ENCODE measurements at regions not wholly inside any gene's neighbourhood (a gene's known extent, or its start where the extent isn't known, plus 50 kb on each side); places are given as distances from the start of the nearest gene placed in this dataset.

DNA sequence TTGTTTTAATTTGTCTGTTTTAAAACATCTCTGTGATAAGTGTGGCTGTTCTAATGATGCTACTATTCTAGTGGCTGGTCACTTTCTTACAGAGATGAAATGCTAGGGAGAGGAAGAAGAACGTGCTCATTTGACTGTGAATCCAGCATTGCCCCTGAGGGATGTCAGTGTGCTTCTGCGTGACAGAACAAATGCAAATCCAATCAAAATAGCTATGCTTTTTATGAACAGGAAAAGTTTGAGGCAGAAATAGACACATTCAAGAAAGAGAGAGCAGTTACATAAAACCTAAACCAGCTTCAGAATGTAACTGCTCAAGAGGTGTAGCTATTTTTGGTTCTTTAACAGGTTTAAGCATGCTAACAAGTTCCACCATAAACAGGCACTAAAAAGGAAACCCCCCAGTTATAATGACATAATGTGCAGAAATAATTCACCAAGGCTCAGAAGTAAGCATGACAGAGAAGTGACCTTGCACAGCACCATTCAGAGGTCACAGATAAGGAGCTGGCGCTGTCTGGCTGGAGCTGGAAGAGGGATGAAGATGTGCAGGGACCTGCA, 385.3 kb downstream of the EPM2A start:
- ATAC-seq = no peak
- Mint-ChIP-seq H3K4me3 (no peak overlapping the region), H3K27me3 (peaks cover 48% of the 10 kb centered on the region), H3K4me1 (peaks cover 2% of the 10 kb centered on the region), H3K36me3 (ENCODE audit: low read depth) (no peaks in the 10 kb centered on the region), H3K27ac (no peak overlapping the region)
- H3K9me3 ChIP-seq (ENCODE audit: control insufficient read depth, low read length, poor library complexity, severe bottlenecking) = no peaks in the 10 kb centered on the region
- DNase-seq = no peak

DNA sequence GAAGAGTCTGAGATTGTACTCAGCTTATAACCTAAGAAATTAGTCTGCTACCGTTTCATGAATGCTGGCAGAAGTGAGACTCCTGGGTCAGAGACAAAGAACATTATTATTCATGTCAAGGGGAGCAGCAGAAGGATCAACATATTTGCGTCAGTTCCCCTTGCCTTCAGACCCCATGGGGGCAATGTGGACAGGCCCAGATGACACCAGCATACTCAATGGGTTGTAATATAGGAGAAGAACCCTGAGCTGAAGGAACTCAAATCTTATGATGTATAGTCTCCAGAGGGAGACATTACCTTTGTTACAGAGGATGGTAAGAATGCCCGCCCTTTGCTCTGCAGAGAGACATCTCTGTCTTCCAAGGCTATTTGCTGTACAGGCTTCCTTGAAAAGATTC, 384.4 kb downstream of the EPM2A start:
- Mint-ChIP-seq H3K4me3 (no peak overlapping the region), H3K27me3 (peaks cover 42% of the 10 kb centered on the region), H3K27ac (no peak overlapping the region), H3K36me3 (ENCODE audit: low read depth) (no peaks in the 10 kb centered on the region), H3K4me1 (peaks cover 2% of the 10 kb centered on the region)
- H3K9me3 ChIP-seq (ENCODE audit: control insufficient read depth, low read length, poor library complexity, severe bottlenecking) = no peaks in the 10 kb centered on the region
- DNase-seq (no peak), ATAC-seq (no peak)

DNA sequence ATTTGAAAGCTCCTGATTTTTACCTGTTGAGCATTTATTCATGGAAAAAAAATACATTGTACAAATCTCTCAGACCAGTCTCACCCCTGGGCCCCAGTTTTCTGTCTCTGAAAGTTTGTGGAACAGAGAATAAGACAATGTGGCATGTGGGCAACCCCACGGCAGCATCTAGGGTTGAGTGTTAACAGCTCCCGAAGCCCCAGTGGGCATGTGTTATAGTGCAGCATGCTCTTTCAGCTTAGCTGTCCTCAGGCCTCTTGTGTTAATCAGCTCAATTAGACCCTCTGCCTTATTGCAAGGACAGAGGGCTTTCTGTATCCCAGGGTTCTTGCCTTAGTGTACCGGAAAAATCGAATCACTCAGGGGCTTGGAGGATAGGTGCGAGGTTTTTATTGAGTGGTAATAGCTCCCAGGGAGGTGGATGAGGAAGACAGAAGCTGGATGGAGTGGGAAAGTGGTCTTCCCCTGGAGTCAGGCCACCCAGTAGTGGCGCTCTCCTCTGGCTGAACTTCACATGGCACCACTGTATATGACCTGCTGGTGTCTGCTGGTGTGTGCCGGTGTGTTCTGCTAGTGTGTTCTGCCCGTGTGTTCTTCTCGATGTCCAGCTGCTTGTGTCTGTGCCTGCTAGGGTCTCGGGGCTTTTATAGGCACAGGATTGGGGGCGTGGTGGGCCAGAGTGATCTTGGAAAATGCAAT, 382.8 kb downstream of the EPM2A start:
- no peaks in the 10 kb centered on the region for H3K36me3 Mint-ChIP-seq (ENCODE audit: low read depth)
- peaks cover 2% of the 10 kb centered on the region for H3K4me1 Mint-ChIP-seq
- H3K9me3 ChIP-seq (ENCODE audit: control insufficient read depth, low read length, poor library complexity, severe bottlenecking) = no peaks in the 10 kb centered on the region
- H3K27ac Mint-ChIP-seq = no peak overlapping the region
- ATAC-seq (no peak), DNase-seq (no peak)
- no peak overlapping the region for H3K4me3 Mint-ChIP-seq
- H3K27me3 Mint-ChIP-seq = peaks cover 43% of the 10 kb centered on the region

DNA sequence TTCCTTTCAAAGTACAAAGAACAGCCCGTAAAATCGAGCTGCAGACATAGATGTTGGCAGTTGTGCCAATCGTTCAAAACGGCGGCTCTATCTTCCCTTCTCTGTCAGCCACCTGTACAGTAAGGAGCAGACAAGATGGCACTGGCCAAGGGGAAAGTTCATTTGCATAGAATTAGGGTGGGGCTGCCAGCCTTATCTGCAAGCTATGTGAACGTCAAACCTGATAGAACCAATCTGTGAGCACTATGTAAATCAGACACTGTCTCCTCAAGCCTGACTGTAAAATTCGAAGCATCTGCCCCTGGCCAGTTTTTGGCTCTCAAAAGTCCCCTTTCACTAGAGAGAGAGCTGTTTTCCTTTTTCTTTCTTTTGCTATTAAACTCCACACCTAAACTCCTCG, 374.5 kb downstream of the EPM2A start:
- Mint-ChIP-seq H3K36me3 (ENCODE audit: low read depth) (peaks cover 2% of the 10 kb centered on the region), H3K4me1 (no peaks in the 10 kb centered on the region), H3K4me3 (no peak overlapping the region), H3K27me3 (peaks cover 28% of the 10 kb centered on the region), H3K27ac (no peak overlapping the region)
- ATAC-seq = no peak
- no peaks in the 10 kb centered on the region for H3K9me3 ChIP-seq (ENCODE audit: control insufficient read depth, low read length, poor library complexity, severe bottlenecking)
- no peak for DNase-seq

DNA sequence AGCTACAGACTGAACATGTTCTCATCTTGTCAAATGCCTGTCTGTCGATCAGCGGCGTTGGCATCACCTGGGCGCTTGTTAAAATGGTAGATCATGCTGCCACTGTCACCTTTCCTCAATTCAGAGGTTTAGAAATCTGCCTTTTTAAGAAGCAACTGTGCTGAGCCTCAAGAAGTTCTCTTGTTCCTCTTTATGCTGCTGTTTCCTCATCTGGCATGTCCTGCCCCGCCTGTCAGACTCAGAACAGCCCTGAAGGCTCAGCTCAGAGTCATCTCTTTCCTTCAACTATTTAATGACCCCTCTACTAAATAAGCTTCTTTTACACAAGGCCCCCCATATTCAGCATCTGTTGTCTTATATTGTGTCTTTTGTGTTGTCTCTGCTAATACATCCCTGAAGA, 368.2 kb downstream of the EPM2A start:
- ATAC-seq = no peak
- H3K9me3 ChIP-seq (ENCODE audit: control insufficient read depth, low read length, poor library complexity, severe bottlenecking) = no peaks in the 10 kb centered on the region
- H3K4me3 Mint-ChIP-seq = no peak overlapping the region
- peaks cover 2% of the 10 kb centered on the region for H3K36me3 Mint-ChIP-seq (ENCODE audit: low read depth)
- DNase-seq = no peak
- H3K4me1 Mint-ChIP-seq = peaks cover 3% of the 10 kb centered on the region
- H3K27me3 Mint-ChIP-seq = no peaks in the 10 kb centered on the region
- H3K27ac Mint-ChIP-seq = no peak overlapping the region

DNA sequence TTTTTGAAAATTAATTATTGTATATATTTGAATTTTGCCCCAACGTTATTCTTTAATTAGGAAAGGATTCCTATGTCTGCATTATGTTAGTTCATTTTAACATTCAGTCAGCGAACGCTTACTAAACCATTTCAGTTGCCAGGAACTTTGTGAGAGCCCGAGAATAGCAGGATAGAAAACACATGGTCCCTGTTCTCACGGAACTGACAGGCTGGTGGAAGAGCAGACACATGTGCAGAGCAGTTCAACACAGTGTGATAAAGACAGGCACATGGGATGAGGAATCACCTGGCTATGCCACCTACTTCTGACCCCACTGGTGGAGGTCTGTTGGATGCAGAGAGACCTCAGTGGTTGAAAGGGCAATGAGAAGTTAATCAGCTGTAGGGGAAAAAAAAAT, 367.2 kb downstream of the EPM2A start:
- peaks cover 2% of the 10 kb centered on the region for H3K36me3 Mint-ChIP-seq (ENCODE audit: low read depth)
- H3K9me3 ChIP-seq (ENCODE audit: control insufficient read depth, low read length, poor library complexity, severe bottlenecking) = no peaks in the 10 kb centered on the region
- H3K4me3 Mint-ChIP-seq = no peak overlapping the region
- ATAC-seq (no peak), DNase-seq (no peak)
- peaks cover 7% of the 10 kb centered on the region for H3K4me1 Mint-ChIP-seq
- H3K27me3 Mint-ChIP-seq = no peaks in the 10 kb centered on the region
- H3K27ac Mint-ChIP-seq = no peak overlapping the region

DNA sequence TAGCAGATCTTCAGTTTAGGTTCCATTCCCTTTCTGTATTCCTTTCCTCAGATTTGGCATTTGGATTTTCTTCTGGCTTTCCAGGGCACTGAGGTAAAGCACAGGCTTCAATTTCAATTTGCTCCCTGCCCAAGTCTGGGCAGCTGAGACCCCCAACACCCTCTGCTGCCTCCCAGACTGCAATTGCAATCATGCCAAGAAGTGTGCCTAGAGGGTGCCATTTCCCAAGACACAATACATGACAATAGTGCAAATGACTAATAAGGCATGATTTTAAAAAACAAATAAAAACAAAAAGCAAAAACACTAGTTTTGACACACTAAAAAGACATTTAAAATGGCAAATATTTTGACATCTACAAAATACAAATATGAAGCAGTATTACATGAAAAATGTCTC, 364.8 kb downstream of the EPM2A start:
- DNase-seq = no peak

DNA sequence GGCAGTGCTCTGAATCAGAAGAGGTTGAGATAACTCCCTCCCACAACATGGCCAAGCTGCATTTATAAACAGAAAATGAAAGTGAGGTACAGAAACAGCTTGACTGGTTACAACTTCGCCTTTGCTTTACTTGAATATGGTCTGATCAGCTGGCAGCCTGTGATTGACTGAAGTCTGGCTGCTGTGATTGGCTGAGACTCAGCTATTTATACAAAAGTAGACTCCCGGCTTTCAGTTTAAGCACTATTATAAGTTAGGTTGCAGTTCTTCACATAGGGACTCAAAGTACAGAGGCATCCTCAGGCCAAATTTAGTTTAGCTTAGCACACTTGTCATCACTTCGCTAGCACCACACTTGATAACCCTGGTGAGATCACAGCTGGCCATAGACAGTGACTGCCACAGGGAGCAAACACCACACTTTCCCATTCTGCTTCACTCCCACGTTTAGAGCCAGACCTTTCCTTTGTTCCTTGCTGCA, 362.6 kb downstream of the EPM2A start:
- DNase-seq = no peak
- Mint-ChIP-seq H3K36me3 (ENCODE audit: low read depth) (peaks cover 2% of the 10 kb centered on the region), H3K27ac (peak overlapping the region; percentile 1), H3K4me3 (peak overlapping the region; percentile 7), H3K4me1 (peaks cover 7% of the 10 kb centered on the region), H3K27me3 (no peaks in the 10 kb centered on the region)
- peak; percentile 89 for ATAC-seq
- H3K9me3 ChIP-seq (ENCODE audit: control insufficient read depth, low read length, poor library complexity, severe bottlenecking) = no peaks in the 10 kb centered on the region

More for the DNA sequence above, 364.8 kb downstream of the EPM2A start:
- H3K36me3 Mint-ChIP-seq (ENCODE audit: low read depth) = peaks cover 2% of the 10 kb centered on the region
- no peak overlapping the region for H3K4me3 Mint-ChIP-seq
- no peaks in the 10 kb centered on the region for H3K27me3 Mint-ChIP-seq
- H3K4me1 Mint-ChIP-seq = peaks cover 7% of the 10 kb centered on the region
- ATAC-seq = no peak
- no peak overlapping the region for H3K27ac Mint-ChIP-seq
- no peaks in the 10 kb centered on the region for H3K9me3 ChIP-seq (ENCODE audit: control insufficient read depth, low read length, poor library complexity, severe bottlenecking)

DNA sequence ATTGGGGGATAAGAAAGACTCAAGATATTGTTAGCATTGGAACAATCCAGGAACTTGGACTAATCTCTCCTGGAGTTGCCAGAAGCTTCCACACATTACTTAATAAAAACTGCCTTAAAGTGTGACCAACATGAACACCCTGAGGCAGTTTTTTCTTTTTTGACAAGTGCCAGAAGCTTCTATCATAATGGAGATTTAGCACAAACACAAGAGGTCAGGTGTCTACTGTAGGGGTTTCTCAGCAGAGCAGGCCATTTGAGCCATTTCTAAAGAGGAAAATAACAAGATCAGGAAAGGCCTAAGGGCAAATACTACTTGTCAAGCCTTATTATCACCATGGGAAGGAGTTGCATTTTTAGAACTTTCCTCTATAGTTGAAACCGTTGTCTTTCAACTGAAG, 361.5 kb downstream of the EPM2A start:
- H3K36me3 Mint-ChIP-seq (ENCODE audit: low read depth) = peaks cover 2% of the 10 kb centered on the region
- no peaks in the 10 kb centered on the region for H3K9me3 ChIP-seq (ENCODE audit: control insufficient read depth, low read length, poor library complexity, severe bottlenecking)
- peaks cover 7% of the 10 kb centered on the region for H3K4me1 Mint-ChIP-seq
- no peaks in the 10 kb centered on the region for H3K27me3 Mint-ChIP-seq
- ATAC-seq (no peak), DNase-seq (no peak)
- no peak overlapping the region for H3K27ac Mint-ChIP-seq
- no peak overlapping the region for H3K4me3 Mint-ChIP-seq

DNA sequence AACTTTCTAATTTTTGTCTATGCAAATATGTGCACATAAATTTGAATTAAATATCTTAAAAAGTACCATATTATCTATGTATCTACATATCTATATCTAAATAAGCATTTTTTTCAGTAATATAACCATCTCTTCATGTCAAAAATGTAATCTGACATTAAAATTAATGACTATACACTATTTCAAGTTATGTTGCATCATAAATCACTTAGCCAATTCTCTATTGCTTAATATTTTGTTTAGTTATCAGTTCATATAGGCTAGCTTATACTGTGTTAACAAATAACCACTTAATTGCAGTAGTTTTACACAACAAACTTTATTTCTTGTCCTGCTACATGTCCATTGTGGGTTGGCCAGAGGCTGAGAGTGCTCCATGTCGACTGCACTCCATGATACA, 360.8 kb downstream of the EPM2A start:
- H3K4me1 Mint-ChIP-seq = peaks cover 7% of the 10 kb centered on the region

DNA sequence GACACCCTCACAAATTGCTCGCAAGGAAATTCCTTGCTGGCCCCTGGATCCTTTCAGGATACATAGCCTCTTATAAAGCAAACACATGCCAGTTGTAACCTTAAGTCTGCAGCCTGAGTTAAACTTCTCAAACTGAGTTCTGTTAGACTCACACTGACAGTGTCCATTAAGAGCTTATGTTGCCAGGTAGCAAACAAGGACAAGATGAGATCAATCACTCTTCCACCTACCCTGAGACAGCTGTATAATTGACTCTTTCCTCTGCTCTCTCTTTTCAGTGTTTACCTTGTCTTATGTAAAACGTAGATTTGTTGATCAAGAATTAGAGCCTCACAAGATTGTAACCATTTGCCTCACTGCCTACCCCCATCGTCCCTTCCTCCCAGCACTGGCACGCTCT, 359.8 kb downstream of the EPM2A start:
- Mint-ChIP-seq H3K27ac (no peak overlapping the region), H3K4me3 (no peak overlapping the region), H3K4me1 (peaks cover 7% of the 10 kb centered on the region), H3K36me3 (ENCODE audit: low read depth) (no peaks in the 10 kb centered on the region), H3K27me3 (no peaks in the 10 kb centered on the region)
- no peaks in the 10 kb centered on the region for H3K9me3 ChIP-seq (ENCODE audit: control insufficient read depth, low read length, poor library complexity, severe bottlenecking)
- no peak for ATAC-seq
- DNase-seq = no peak

More for the DNA sequence above, 360.8 kb downstream of the EPM2A start:
- Mint-ChIP-seq H3K36me3 (ENCODE audit: low read depth) (no peaks in the 10 kb centered on the region), H3K4me3 (no peak overlapping the region), H3K27me3 (no peaks in the 10 kb centered on the region), H3K27ac (no peak overlapping the region)
- ATAC-seq (no peak), DNase-seq (no peak)
- no peaks in the 10 kb centered on the region for H3K9me3 ChIP-seq (ENCODE audit: control insufficient read depth, low read length, poor library complexity, severe bottlenecking)

DNA sequence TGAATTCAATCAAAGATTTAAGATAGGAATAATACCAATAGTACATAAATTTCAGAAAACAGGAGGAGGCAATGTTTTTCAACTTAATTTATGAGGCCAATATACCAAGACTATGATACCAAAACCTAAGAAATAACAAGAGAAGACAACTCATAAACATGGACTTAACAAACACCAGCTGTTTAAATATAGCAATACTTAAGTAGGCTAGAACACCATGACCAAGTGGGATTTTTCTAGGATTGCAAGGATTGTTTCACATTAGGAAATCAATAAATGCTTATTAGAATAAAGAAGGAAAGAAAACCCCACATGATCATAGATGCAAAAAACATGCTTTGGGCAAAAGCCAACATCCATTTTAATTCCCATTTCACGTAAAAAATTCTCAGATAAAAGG, 355.1 kb downstream of the EPM2A start:
- no peaks in the 10 kb centered on the region for H3K9me3 ChIP-seq (ENCODE audit: control insufficient read depth, low read length, poor library complexity, severe bottlenecking)
- no peak overlapping the region for H3K27ac Mint-ChIP-seq
- DNase-seq (no peak), ATAC-seq (no peak)
- H3K36me3 Mint-ChIP-seq (ENCODE audit: low read depth) = no peaks in the 10 kb centered on the region
- H3K27me3 Mint-ChIP-seq = no peaks in the 10 kb centered on the region
- H3K4me1 Mint-ChIP-seq = no peaks in the 10 kb centered on the region
- no peak overlapping the region for H3K4me3 Mint-ChIP-seq

DNA sequence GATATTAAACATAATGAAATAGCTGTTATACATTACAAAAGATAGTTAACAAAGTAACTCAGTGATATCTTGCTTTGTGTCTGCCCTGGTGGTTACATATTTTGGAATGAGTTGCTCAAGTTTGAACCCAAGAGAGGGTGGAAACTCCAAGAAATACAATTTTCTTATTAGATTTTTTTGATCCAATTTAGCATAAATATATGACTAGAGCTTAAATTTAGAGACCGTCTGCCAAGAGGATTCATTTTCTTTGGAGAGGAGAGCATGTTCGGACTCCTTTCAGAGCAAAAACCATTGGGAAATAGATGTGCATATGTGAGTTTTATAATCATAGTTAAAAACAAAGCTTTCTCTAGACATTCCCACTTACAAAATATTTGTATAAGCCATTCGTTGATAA, 353.4 kb downstream of the EPM2A start:
- no peaks in the 10 kb centered on the region for H3K9me3 ChIP-seq (ENCODE audit: control insufficient read depth, low read length, poor library complexity, severe bottlenecking)
- no peaks in the 10 kb centered on the region for H3K27me3 Mint-ChIP-seq
- H3K27ac Mint-ChIP-seq = no peak overlapping the region
- H3K4me1 Mint-ChIP-seq = no peaks in the 10 kb centered on the region
- DNase-seq (no peak), ATAC-seq (no peak)
- H3K36me3 Mint-ChIP-seq (ENCODE audit: low read depth) = no peaks in the 10 kb centered on the region
- no peak overlapping the region for H3K4me3 Mint-ChIP-seq

DNA sequence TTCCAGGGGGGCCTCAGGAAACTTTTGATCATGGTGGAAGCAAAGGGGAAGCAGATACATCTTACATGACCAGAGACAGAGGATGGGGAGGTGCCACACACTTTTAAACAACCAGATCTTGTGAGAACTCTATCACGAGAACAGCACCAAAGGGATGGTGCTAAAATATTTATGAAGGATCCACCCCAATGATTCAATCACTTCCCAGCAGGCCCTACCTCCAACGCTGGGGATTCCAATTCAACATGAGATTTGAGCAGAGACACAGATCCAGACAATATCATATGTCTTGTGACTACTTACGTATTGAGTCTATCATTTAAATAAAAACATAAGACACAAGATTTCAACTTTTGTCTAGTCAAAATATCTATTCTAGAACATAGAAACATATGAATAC, 351.9 kb downstream of the EPM2A start:
- no peaks in the 10 kb centered on the region for H3K4me1 Mint-ChIP-seq
- DNase-seq (no peak), ATAC-seq (no peak)
- no peak overlapping the region for H3K27ac Mint-ChIP-seq
- no peaks in the 10 kb centered on the region for H3K36me3 Mint-ChIP-seq (ENCODE audit: low read depth)
- H3K4me3 Mint-ChIP-seq = no peak overlapping the region
- no peaks in the 10 kb centered on the region for H3K27me3 Mint-ChIP-seq
- no peaks in the 10 kb centered on the region for H3K9me3 ChIP-seq (ENCODE audit: control insufficient read depth, low read length, poor library complexity, severe bottlenecking)

Measured in T-helper 17 cell (primary cell).